ENCODE measurements at regions not wholly inside any gene's neighbourhood (a gene's known extent, or its start where the extent isn't known, plus 50 kb on each side); places are given as distances from the start of the nearest gene placed in this dataset.

DNA sequence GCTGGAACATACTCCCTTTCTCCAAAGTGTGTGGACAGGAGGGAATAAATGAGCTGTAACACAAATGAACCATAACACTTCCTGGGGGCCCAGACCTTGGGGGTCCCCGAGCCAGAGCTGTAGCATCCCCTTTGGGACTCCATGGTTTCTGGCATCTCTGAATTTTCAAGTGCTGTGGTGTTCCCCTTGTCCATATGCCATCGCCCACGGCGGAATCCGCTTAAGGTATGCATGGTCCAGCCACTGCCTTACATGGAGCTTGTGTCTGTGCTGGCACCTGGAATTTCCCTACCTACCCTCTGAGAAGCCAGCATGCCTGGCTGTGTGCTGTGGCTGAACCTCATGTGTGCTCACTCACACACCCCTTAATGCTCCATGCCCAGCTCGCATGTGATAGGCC, 943.6 kb downstream of the SLITRK1 start:
- no peak for DNase-seq

DNA sequence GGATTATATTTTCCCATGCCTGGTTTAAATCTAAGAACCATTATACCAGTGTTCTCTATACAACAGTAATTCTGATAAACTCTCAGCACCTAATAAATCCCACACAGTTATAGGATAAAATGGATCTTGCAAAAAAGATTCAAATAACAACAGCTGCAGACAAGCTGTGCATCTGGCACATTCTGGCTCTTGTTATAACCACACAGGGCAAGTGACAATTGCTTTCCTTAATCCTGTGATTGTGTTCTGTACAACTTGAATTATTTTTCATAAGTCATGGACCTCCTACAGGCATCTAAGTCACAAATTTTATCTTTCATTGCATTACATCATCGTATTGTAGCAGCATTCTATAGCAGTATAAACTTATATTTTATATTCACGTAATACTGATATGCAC, 948.3 kb downstream of the SLITRK1 start:
- DNase-seq, result no peak

DNA sequence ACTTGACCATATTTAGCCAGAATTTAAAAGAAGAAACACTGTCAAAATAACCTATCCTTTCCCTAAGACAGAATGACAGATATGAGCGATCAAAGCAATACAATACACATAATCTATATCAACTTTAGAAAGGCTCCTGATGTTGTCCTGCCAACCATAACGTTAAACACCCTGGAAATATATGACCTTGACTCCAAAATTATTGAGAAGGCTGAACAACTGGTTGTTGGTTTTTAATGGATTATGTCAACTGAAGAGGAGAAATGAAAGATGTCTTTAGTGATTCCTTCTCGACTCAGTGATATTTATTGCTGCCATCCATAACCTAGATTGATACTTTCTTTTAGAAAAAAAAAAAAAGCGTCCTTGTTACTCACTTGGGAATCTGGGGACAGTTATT, 957.2 kb downstream of the SLITRK1 start:
- DNase-seq, result no peak

DNA sequence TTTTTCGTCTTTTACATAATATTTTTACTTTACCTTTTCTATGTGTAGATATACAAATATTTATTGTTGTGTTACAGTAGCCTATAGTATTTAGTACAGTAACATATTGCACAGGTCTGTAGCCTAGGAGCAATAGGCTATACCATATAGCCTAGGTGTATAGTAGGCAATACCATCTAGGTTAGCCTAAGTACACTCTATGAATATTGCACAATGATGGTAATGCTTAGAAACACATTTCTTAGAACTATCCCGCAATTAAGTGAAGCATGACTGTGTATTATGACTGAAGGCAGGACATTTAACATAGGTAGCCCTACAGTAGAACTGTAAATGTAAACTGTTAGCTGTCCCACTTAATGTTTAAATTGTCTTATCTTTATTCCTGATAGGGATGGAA, 964.3 kb downstream of the SLITRK1 start:
- no peak for DNase-seq

DNA sequence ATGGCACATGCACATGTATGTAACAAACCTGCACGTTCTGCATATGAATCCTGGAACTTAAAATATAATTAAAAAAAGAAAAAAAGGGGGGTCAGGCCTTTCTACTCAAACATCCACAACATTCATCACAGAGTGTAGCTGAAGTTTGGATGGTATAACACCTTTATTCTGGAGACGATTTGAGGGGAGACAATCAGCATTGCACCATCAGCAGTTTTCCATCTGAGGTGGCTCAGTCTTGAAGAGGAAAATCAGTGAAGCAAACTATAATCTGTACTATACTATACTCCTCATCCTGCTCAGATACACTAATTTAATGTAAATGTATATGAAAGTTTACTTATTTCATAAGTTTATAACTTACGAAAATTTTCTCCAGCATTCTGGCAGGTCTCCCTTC, 969.7 kb downstream of the SLITRK1 start:
- DNase-seq, result no peak

DNA sequence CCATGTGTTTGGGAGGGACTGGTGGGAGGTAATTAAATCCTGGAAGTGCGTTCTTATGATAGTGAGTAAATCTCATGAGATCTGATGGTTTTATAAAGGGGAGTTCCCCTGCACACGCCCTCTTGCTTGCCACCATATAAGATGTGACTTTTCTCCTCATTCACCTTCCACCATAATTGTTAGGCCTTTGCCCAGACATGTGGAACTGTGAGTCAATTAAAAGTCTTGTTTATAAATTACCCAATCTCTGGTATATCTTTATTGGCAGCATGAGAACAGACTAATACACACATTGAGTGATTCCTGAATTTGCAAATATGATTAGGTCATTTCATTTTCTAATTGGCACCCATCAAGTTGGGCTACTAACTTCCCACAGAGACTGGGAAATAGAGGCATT, 977.2 kb downstream of the SLITRK1 start:
- DNase-seq, result no peak

DNA sequence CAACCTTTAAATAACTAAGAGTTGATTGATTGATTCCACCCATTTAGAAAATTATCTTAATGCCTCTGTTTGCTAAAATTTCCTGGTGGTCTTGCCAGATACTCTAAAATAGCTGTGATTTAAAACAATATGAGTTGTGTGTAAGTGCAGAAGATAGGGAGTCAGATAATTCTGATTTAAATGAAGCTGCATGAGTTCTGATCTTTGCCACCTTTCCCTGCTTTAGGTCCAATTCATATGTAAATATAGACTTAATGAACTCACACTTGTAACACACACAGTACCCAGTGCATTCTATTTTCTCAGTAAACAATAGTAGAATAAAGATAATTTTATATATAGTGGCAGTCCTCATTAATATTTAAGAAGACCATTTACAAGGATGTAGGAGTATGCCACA, 981.8 kb downstream of the SLITRK1 start:
- DNase-seq, result no peak

DNA sequence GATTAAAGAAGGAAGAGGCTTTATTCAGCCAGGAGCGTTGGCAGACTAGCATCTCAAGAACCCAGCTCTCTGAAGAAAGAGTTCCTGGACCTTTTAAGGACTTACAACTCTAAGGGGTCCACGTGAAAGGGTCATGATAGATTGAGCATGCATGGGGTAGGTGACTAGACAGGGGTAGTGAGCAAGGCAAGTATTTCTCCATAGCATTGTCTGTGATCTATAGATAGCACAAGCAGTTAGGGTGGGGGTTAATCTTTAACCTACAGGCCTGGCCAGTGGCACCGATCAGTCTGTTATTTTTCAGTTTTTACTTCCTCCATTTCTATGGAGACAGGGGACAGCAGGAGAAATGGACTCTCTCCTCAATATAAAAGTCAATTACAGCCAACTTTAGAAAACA, 983.7 kb downstream of the SLITRK1 start:
- DNase-seq, result no peak

DNA sequence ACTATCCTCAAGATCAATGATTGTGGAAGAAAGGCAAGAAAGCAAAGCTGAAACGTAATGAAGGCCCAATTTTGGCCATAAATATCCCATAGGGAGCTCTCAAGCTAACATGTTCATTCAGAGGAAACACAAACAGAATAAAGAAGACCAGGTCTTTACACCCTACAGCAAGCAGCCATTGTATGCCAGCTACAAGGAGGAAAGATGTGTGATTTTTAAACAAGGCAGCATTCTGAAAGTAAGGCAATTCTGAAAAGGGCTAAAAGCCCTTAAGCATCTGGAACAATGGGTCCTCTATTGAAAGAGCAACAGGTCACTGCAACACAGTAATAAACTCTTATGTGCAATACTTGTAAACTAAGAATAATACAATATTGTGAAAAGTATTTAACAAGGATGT, 1002.4 kb downstream of the SLITRK1 start:
- no peak for DNase-seq

DNA sequence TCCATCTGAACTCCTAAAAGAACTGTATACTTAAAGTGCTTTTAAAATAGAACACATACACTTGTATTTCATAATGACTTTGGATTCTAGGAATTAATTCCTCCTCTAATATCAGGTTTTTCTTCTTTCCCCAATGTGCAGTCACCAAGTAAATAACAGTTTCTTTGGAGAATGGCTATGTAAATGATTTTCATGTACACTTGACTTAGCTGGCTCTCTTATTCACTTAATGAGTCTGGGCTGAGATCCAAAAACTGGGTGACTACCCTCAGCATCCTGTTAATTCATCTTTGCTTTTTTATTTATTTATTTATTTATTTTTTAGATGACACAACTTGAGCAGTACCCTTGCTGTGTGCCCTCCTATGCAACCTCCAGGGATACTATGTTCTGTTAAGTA, 1003.7 kb downstream of the SLITRK1 start:
- no peak for DNase-seq

DNA sequence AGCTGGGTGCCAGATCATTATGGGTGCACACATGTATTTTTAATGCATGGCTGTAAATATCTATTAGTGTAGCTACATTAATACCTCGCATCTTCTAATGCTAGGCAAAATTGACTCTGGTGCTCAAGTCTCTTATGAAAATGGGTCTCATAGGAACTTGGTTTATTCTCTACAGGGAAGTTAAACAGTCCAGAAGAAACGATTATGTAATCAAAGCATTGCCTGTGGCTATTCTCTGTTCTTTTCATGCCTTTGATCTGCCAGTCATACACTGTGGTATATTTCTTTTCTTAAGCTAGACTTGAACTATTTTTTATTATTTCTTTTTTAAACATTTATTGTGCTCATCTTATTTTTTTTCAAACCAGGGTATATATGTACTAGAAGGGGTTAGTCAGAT, 1015.0 kb downstream of the SLITRK1 start:
- peak; percentile 13 to 17 for DNase-seq

DNA sequence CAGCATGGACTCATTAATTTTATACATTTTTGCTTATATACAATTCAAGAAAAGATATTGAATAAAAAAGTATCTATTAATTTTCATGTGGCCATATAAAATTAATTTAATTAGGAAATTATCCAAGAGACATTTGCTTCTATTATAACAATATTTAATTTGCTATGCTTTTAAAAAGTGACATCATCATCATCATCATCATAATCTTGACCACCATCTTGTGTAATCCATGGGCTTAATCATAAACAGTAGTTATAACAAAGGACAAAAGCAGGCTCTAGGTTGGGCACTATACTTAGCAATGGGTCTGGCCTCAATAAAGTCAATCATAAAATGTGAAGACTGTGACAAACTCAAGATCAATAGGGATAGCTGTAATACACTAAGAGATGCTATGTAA, 1031.6 kb downstream of the SLITRK1 start:
- DNase-seq, result no peak

DNA sequence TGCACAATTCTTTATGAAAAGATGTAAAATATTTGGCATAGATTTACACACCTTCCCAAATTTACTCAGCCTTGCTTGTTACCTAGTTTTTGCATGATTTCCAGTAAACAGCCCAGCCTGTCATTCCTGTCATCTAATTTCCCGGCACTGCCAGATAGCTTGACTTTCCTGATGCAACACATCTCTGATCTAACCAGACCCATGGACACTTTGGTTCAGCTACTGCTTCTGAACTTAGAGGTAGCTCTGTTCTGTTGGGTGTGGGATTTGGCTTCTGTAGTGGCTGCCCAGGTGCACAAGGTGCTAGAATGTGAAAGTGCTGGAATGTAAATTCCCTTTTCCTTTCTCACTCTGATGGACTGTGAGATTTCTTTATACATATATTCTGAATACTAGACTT, 1033.5 kb downstream of the SLITRK1 start:
- DNase-seq, result no peak

DNA sequence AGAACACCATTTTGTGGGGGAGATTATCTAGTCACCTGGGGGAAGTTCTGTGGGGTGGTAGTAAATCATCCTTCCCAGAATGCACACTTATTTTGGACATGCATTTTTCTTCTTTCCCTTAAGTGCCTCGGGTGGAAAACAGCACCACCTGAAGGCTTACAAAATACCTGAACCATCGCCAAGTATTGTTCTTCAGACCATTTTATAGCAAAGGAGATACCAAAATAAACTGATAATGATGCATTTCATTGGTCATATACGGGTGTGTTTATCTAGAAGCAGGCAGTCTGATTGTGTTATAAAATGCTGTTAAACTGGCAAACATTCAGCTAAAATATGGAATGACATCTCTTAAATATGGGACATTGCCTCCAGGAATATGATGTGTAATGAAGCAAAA, 1034.7 kb downstream of the SLITRK1 start:
- DNase-seq, result no peak

DNA sequence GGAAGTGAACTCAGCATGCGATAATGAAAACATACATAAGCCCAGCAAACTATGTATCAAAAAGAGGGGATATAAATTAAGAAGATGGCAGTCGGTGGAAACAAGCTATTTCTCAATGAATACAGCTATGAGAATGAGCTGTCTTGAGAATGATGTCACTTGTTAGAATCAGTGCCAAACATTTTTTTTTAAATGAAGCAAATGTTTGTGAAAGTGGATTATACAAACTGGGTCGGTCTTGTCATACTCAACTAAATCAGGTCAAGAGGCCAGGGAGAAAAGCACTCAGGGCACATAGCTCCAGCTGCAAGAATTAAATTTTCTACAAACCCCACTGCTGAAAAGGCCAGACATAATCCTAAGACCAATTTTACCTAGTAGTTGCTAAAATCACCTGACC, 1048.4 kb downstream of the SLITRK1 start:
- DNase-seq, result no peak

DNA sequence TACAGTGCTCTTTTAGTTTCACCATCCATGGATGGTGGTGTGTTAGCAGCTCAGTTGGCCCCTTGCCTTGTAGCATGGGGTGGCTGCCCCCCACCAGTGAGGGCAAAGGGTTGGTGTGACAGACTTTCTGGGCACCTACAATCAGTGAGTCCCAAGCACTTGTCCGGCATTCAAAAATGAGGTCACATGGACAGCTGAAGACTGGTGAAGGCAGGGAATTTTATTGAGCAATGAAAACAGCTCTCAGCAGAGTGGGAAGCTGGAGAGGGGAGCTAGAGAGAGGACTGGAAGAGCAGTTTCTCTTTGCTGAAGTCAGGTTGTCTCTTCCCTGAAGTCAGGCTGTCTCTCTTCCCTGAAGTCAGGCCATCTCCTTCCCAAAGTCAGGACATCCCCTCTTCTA, 1053.2 kb downstream of the SLITRK1 start:
- no peak for DNase-seq

DNA sequence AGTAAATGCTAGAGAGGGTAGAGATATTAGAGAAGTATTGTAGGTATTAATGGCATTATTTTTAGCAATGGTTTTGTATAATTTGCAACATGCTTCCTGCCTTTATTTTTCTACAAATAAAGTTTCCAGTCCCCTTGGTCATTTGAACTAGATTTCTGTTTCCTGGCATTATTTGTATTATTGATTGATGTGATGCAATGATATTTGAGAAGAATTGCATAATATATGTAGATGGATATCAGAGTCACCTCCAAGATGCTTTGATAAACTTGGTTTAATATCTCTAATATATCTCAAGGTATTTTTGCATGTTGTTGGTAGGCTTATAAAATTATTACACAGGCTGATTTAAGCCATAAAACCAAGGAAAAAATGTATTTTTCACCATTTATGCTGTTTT, 1054.5 kb downstream of the SLITRK1 start:
- no peak for DNase-seq

DNA sequence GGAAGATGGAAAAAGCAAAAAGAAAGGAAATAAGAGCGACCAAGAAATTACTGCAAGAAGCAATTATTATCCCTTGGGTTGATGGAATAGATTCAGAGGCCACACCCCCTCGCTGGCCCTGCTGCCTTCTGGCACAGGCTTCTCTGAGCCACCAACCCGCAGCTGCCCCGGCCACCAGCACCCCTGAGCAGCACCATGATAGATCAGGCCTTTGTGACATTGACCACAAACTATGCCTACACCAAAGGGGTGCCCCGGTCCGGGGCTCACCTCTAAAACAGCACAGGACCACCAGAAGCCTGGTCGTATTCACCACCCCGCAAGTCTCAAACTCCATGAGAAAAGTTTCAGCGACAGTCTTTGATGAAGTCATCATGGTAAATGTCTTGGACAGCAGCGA, 1059.3 kb downstream of the SLITRK1 start:
- DNase-seq, result no peak

DNA sequence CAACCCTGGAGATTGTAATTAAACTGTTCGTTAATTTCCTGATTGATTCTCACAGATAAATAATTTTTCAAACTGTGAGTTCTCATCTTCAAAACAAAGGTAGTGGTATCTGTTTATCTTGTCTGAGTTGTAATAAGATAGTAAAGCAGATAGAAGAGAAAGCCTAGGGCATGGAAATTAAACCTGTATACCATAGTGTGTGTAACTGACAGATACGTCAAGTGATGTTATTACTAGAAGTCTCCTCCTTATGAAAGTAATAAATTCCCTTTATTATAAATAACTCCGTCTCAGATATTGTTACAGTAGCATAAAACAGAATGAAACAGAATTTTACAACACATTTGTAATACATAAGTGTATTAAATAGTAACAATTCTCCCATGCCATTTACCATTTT, 1065.1 kb downstream of the SLITRK1 start:
- DNase-seq, result no peak

DNA sequence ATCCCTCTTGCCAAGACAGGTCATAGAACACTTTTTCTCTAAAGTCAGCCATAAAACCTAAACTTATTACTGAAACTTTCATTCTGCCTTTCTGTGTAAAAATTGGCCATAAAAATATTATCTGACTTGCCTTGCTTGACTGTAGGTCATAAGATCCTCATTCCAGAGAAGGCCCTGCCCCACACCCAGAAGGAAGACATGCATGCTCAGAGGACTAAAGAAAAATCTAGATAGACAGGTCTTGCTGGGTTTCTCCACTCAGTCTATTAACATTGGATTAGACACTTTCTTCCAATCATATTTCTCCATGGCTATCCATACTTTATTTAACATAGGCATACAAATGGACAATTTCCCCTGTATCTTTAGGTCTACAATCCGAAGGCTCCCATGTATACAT, 1066.5 kb downstream of the SLITRK1 start:
- no peak for DNase-seq

DNA sequence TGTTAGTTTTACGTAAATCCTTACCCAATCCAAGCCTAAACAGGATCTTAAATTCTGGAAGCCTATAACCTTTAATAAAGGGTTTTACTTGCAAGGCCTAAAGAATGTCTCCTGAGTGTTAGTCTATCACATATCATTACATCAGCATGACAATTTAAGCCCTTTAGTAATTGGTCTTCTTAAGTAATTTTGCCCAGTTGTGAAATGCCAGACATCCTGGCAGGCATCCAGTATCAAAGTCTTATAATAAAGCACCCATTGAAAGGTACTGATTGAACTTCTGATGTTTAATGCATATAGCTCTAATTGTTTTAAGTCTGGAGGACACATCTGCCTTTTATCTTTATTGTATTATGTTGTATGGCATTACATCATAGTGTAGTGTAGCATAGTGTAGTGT, 1078.9 kb downstream of the SLITRK1 start:
- DNase-seq, result no peak

DNA sequence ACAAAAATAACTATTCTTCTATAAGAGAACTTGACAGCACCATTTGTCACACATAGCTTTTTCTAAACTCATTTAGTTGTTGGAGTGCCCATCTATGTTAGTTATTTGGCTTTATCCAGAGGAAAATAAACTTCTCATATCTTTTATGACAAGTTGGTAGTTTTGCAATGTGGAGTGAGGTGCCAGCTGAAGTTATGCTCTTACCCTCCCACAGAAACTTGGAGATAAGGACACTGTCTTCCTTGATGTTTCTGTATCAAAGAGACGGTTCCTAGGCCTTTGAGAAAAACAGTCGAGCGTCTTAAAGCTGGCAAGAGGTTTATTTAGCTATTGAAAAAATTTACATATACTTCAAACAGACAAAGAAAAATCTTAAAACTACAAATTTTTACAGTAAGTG, 1079.7 kb downstream of the SLITRK1 start:
- DNase-seq, result no peak

DNA sequence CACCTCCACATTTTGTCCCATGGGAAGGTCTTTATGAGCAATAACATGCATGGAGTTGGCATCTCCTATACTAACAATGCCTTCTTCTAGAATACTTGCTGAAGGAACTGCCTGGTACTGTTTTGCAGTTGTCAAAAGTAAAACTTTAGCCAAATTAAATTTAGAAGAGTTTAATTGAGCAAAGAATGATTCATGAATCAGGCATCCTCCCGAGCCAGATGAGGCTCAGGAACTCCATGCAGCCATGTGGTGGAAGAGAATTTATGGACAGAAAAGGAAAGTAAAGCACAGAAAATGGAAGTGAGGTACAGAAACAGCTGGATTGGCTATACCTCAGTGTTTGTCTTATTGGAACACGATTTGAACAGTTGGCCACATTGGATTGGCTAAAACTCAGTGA, 1081.9 kb downstream of the SLITRK1 start:
- DNase-seq, result no peak

DNA sequence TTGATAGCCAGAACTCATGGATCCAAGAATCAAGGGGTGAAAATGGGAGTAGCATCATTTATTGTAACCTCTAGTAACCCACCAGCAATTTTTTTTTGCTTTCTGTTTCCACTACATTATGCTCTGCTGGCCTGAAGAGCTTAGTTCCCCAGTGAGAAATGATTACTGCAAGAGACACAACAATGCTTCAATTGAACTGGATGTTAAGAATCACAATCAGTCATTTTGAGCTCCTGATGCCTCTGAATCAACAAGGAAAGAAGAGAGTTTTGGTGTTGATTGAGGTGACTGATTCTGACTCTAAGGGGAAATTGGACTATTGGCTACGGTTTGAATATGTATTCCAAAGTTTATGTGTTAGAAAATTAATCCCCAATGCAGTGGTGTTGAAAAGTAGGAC, 1084.4 kb downstream of the SLITRK1 start:
- no peak for DNase-seq

DNA sequence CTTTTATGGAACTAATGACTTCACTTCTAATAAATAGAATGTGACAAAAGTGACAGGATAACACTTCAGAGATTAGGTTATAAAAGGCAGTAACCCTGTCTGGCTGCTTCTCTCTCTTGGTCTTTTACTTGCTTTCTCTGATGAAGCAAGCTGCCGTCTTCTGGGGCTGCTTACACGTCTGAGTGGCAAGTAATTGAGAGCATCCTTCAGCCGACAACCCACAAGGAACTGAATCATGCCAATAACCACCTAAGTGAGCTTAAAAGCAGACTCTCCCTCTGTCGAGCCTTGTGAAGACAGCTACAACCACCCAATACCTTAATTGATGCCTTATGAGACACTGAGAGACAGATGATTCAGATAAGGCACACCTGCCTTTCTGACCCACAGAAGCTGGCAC, 1091.2 kb downstream of the SLITRK1 start:
- no peak for DNase-seq

DNA sequence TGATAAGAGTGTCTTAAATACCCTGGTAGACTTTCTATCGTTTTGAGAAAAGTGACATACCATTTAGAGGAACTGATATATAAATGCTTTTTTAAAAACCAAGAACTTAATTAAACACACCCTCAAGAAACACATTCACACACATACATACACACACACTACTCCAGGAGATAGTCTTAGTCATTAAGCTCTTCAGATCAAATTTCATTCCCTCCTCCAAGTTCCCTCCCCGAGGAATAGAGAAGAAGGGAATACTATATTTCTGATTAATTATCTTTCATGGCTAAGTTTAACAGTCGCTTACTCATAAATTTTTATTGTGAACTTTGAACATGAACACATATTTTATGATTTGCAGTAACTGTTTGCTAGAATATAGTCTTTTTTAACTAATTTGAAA, 1109.5 kb downstream of the SLITRK1 start:
- DNase-seq, result no peak

Measured in AML-193 (cell line).